WTC11 (cell line): ENCODE measurements at regions not wholly inside any gene's neighbourhood (a gene's known extent, or its start where the extent isn't known, plus 50 kb on each side); places are given as distances from the start of the nearest gene placed in this dataset.

Source experiments
- ATAC-seq: fragments of 200-7000 bp; cut with Tn5 transposase; 2 replicates; pipeline ENCODE4 v1.10.0; 2021; ENCODE audit warnings: mild to moderate bottlenecking, moderate library complexity
- CTCF ChIA-PET: fragments of 300-600 bp; sonication (Branson Sonifier 250); formaldehyde crosslinking; loops from one replicate; lab custom pipeline; 2021; ENCODE audit warnings: antibody characterized with exemption; lab: Charles Lee
- POLR2A ChIA-PET: fragments of 350-600 bp; sonication (Branson Sonifier 250); formaldehyde crosslinking; loops from one replicate; lab custom pipeline; 2021; ENCODE audit warnings: antibody characterized with exemption; lab: Charles Lee
- DNase-seq: peaks from one replicate; pipeline ENCODE4 v3.0.0; 2021; ENCODE audit warnings: low spot score
- H3K27ac Mint-ChIP-seq: 2 replicates; pipeline ENCODE4 v1.8.0; 2021; ENCODE audit warnings: mixed read lengths
- H3K27me3 Mint-ChIP-seq: 2 replicates; pipeline ENCODE4 v1.8.0; 2021; ENCODE audit warnings: low read depth, mild to moderate bottlenecking, moderate library complexity, mixed read lengths
- H3K36me3 Mint-ChIP-seq: 2 replicates; pipeline ENCODE4 v1.8.0; 2021; ENCODE audit warnings: mixed read lengths
- H3K4me1 Mint-ChIP-seq: 2 replicates; pipeline ENCODE4 v1.8.0; 2022; ENCODE audit warnings: mixed read lengths
- H3K4me3 Mint-ChIP-seq: 2 replicates; pipeline ENCODE4 v1.8.0; 2021; ENCODE audit warnings: mild to moderate bottlenecking, moderate library complexity, mixed read lengths
- H3K9me3 Mint-ChIP-seq: 2 replicates; pipeline ENCODE4 v1.8.0; 2021; ENCODE audit warnings: mixed read lengths
- CBFB ChIP-seq: sonication (generic); formaldehyde crosslinking; IDR thresholded peaks from 2 replicates; pipeline ENCODE4 v1.8.1; 2022; ENCODE audit warnings: mild to moderate bottlenecking, low read depth, missing genetic modification reagents
- ELF4 ChIP-seq: sonication (generic); formaldehyde crosslinking; IDR thresholded peaks from 2 replicates; pipeline ENCODE4 v1.8.1; 2022; ENCODE audit warnings: low read depth, mild to moderate bottlenecking, moderate library complexity, missing genetic modification reagents
- KAT7 ChIP-seq: sonication (generic); formaldehyde crosslinking; IDR thresholded peaks from 2 replicates; pipeline ENCODE4 v1.8.1; 2023; ENCODE audit warnings: missing genetic modification reagents, mild to moderate bottlenecking, borderline replicate concordance
- NFE2L1 ChIP-seq: sonication (generic); formaldehyde crosslinking; IDR thresholded peaks from 2 replicates; pipeline ENCODE4 v1.8.1; 2023; ENCODE audit warnings: missing genetic modification reagents
- PRRX2 ChIP-seq: fragments of 250-450 bp; sonication (Bioruptor Pico); IDR thresholded peaks from 2 replicates; pipeline ENCODE4 v1.8.0; 2021; ENCODE audit warnings: mild to moderate bottlenecking
- RELA ChIP-seq: sonication (generic); formaldehyde crosslinking; IDR thresholded peaks from 2 replicates; pipeline ENCODE4 v1.8.1; 2022; ENCODE audit warnings: missing genetic modification reagents, mild to moderate bottlenecking, borderline replicate concordance
- ZNF232 ChIP-seq: sonication (generic); formaldehyde crosslinking; IDR thresholded peaks from 2 replicates; pipeline ENCODE4 v1.8.0; 2022; ENCODE audit warnings: mild to moderate bottlenecking, missing genetic modification reagents
- ZNF317 ChIP-seq: sonication (generic); formaldehyde crosslinking; IDR thresholded peaks from 2 replicates; pipeline ENCODE4 v1.8.1; 2023; ENCODE audit warnings: low read depth, mild to moderate bottlenecking, moderate library complexity, missing genetic modification reagents, borderline replicate concordance
- ZNF423 ChIP-seq: fragments of 250-450 bp; sonication (Bioruptor Pico); IDR thresholded peaks from 2 replicates; pipeline ENCODE4 v2.1.2; 2022; ENCODE audit warnings: mild to moderate bottlenecking, moderate library complexity
- TF ChIP-seq, protein P1 (sequence below): sonication (generic); formaldehyde crosslinking; IDR thresholded peaks from 2 replicates; pipeline ENCODE4 v1.8.1; 2022; ENCODE audit warnings: low read depth, missing genetic modification reagents, borderline replicate concordance
- TF ChIP-seq, protein P2 (sequence below): sonication (generic); formaldehyde crosslinking; IDR thresholded peaks from 2 replicates; pipeline ENCODE4 v1.8.1; 2022; ENCODE audit warnings: mild to moderate bottlenecking, missing genetic modification reagents, moderate library complexity, borderline replicate concordance
- TF ChIP-seq, protein P3 (sequence below): fragments of 200-600 bp; IDR thresholded peaks from 2 replicates; pipeline ENCODE4 v1.8.0; 2022; ENCODE audit warnings: antibody characterized with exemption
- TF ChIP-seq, protein P4 (sequence below): sonication (generic); formaldehyde crosslinking; IDR thresholded peaks from 2 replicates; pipeline ENCODE4 v1.8.1; 2022; ENCODE audit warnings: low read depth, mild to moderate bottlenecking, moderate library complexity, missing genetic modification reagents, borderline replicate concordance
- TF ChIP-seq, protein P5 (sequence below): sonication (generic); formaldehyde crosslinking; IDR thresholded peaks from 2 replicates; pipeline ENCODE4 v1.8.1; 2023; ENCODE audit warnings: mild to moderate bottlenecking, missing genetic modification reagents, borderline replicate concordance

DNA sequence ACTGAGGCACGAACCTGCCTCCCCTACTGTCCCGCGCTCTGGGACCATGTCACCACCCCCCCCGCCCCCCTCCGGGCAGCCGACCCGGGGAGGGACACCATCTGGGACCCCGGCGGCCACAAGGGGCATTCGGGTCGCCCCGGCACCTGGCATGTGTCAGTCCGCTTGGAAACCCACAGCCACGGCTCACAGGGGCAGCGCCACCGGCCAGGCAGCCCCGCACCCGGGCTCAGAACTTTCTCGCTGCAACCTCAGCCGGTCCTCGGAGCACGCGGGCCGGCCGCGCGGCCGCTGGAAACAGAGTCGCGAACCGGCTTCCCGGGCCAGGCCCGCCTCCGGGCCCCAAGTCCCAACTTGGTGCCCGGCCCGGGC, 159.9 kb upstream of the GRK3 start:
- POLR2A ChIA-PET, result no interaction called here
- Mint-ChIP-seq H3K9me3 (no peaks in the 10 kb centered on the region), H3K27ac (no peak overlapping the region), H3K4me1 (peaks cover 23% of the 10 kb centered on the region), H3K4me3 (peak overlapping the region; percentile 73), H3K27me3 (peaks cover 15% of the 10 kb centered on the region), H3K36me3 (no peaks in the 10 kb centered on the region)
- ATAC-seq (peak; percentile 29), DNase-seq (no peak)
- TF ChIP-seq, protein P1, sequence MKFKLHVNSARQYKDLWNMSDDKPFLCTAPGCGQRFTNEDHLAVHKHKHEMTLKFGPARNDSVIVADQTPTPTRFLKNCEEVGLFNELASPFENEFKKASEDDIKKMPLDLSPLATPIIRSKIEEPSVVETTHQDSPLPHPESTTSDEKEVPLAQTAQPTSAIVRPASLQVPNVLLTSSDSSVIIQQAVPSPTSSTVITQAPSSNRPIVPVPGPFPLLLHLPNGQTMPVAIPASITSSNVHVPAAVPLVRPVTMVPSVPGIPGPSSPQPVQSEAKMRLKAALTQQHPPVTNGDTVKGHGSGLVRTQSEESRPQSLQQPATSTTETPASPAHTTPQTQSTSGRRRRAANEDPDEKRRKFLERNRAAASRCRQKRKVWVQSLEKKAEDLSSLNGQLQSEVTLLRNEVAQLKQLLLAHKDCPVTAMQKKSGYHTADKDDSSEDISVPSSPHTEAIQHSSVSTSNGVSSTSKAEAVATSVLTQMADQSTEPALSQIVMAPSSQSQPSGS, result no peak
- TF ChIP-seq, protein P2, sequence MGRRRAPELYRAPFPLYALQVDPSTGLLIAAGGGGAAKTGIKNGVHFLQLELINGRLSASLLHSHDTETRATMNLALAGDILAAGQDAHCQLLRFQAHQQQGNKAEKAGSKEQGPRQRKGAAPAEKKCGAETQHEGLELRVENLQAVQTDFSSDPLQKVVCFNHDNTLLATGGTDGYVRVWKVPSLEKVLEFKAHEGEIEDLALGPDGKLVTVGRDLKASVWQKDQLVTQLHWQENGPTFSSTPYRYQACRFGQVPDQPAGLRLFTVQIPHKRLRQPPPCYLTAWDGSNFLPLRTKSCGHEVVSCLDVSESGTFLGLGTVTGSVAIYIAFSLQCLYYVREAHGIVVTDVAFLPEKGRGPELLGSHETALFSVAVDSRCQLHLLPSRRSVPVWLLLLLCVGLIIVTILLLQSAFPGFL (CRISPR knock-in tag), result no peak
- no peak for TF ChIP-seq NFE2L1 (CRISPR knock-in tag)
- TF ChIP-seq, protein P3, sequence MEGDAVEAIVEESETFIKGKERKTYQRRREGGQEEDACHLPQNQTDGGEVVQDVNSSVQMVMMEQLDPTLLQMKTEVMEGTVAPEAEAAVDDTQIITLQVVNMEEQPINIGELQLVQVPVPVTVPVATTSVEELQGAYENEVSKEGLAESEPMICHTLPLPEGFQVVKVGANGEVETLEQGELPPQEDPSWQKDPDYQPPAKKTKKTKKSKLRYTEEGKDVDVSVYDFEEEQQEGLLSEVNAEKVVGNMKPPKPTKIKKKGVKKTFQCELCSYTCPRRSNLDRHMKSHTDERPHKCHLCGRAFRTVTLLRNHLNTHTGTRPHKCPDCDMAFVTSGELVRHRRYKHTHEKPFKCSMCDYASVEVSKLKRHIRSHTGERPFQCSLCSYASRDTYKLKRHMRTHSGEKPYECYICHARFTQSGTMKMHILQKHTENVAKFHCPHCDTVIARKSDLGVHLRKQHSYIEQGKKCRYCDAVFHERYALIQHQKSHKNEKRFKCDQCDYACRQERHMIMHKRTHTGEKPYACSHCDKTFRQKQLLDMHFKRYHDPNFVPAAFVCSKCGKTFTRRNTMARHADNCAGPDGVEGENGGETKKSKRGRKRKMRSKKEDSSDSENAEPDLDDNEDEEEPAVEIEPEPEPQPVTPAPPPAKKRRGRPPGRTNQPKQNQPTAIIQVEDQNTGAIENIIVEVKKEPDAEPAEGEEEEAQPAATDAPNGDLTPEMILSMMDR, result no peak
- TF ChIP-seq CBFB, result no peak
- no peak for TF ChIP-seq ZNF317 (CRISPR knock-in tag)
- TF ChIP-seq PRRX2 (CRISPR knock-in tag), result no peak
- no peak for TF ChIP-seq RELA (CRISPR knock-in tag)
- no peak for TF ChIP-seq ELF4 (CRISPR knock-in tag)
- TF ChIP-seq, protein P4, sequence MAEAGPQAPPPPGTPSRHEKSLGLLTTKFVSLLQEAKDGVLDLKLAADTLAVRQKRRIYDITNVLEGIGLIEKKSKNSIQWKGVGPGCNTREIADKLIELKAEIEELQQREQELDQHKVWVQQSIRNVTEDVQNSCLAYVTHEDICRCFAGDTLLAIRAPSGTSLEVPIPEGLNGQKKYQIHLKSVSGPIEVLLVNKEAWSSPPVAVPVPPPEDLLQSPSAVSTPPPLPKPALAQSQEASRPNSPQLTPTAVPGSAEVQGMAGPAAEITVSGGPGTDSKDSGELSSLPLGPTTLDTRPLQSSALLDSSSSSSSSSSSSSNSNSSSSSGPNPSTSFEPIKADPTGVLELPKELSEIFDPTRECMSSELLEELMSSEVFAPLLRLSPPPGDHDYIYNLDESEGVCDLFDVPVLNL (CRISPR knock-in tag), result no peak
- TF ChIP-seq, protein P5, sequence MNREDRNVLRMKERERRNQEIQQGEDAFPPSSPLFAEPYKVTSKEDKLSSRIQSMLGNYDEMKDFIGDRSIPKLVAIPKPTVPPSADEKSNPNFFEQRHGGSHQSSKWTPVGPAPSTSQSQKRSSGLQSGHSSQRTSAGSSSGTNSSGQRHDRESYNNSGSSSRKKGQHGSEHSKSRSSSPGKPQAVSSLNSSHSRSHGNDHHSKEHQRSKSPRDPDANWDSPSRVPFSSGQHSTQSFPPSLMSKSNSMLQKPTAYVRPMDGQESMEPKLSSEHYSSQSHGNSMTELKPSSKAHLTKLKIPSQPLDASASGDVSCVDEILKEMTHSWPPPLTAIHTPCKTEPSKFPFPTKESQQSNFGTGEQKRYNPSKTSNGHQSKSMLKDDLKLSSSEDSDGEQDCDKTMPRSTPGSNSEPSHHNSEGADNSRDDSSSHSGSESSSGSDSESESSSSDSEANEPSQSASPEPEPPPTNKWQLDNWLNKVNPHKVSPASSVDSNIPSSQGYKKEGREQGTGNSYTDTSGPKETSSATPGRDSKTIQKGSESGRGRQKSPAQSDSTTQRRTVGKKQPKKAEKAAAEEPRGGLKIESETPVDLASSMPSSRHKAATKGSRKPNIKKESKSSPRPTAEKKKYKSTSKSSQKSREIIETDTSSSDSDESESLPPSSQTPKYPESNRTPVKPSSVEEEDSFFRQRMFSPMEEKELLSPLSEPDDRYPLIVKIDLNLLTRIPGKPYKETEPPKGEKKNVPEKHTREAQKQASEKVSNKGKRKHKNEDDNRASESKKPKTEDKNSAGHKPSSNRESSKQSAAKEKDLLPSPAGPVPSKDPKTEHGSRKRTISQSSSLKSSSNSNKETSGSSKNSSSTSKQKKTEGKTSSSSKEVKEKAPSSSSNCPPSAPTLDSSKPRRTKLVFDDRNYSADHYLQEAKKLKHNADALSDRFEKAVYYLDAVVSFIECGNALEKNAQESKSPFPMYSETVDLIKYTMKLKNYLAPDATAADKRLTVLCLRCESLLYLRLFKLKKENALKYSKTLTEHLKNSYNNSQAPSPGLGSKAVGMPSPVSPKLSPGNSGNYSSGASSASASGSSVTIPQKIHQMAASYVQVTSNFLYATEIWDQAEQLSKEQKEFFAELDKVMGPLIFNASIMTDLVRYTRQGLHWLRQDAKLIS (CRISPR knock-in tag), result no peak
- CTCF ChIA-PET, result no interaction called here

DNA sequence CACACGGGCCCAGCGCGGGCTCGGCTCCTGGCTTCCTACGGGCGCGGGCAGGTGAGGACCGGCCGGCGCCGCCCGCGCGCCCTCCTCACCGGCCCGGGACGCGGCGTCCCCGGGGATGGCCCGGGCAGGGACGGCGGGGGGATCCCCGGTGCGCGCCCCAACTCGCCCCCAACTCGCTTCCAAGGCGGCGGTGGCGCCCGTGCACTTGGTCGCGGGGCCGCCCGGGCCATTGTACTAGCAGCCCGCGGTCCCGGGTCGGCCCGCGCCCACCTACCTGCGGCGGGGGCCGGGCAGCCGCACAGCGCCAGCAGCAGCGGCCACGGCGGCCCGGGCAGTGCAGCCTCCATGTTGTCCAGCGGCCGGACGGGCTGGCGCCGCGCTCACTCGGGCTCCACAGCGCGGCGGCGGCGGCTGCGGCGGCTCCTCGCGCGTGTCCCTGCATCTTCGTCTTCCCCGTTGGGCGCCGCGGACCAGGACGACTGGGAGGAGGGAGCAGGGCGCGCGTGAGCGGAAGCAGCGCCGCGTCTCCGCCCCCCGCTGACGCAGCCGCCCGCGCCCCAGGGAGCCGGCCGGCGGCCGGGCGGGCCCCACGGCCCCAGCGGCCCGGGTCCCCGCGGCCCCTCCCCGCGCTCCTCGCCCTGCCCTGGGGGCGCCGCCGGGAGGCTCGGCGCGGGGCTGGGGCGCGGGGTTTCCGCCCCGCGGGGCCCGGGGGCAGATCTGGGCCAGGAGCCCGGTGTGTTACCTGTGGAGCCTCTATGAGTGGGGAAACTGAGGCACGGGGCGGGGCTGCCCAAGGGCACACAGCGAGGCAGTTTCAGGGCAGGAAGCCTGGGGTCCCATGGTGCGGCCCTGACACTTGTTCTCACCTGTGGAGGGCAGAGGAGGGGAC, 159.3 kb upstream of the GRK3 start:
- CTCF ChIA-PET, result no interaction called here
- Mint-ChIP-seq H3K36me3 (no peaks in the 10 kb centered on the region), H3K4me1 (peaks cover 23% of the 10 kb centered on the region), H3K9me3 (no peaks in the 10 kb centered on the region), H3K4me3 (peak overlapping the region; percentile 63), H3K27me3 (peaks cover 15% of the 10 kb centered on the region), H3K27ac (no peak overlapping the region)
- POLR2A ChIA-PET, result no interaction called here
- TF ChIP-seq ZNF423 (CRISPR knock-in tag) (0 out of 2 replicates have a peak, but pooled peaks have one; percentile 13), KAT7 (CRISPR knock-in tag) (0 out of 2 replicates have a peak, but pooled peaks have one; percentile 42), ZNF232 (CRISPR knock-in tag) (no peak)
- DNase-seq (no peak), ATAC-seq (peak; percentile 18)
